Activated T-cell treated with anti-CD3 and anti-CD28 coated beads, Interleukin-2, amount 50 U/mL, for 72 hours (primary cell): ENCODE measurements at regions not wholly inside any gene's neighbourhood (a gene's known extent, or its start where the extent isn't known, plus 50 kb on each side); places are given as distances from the start of the nearest gene placed in this dataset.

ENCODE experiments used
- ATAC-seq, 2 donors: fragments of 150-1000 bp; cut with Tn5 transposase; replicated peaks in 1 of 2; 2 replicates each; pipeline ENCODE4 v1.10.0; 2021; ENCODE audit warnings: moderate library complexity in 2 of 2, mild to moderate bottlenecking in 1 of 2
- DNase-seq, 2 donors: peaks; one replicate each; pipeline ENCODE4 v3.0.0; 2021 to 2022; ENCODE audit warnings: mixed read lengths in 1 of 2
- H3K27ac Mint-ChIP-seq: one replicate; pipeline ENCODE4 v1.8.0; 2022; ENCODE audit warnings: mild to moderate bottlenecking, moderate library complexity, mixed read lengths
- H3K27me3 Mint-ChIP-seq: one replicate; pipeline ENCODE4 v1.8.0; 2022; ENCODE audit warnings: low read depth, mixed read lengths
- H3K36me3 Mint-ChIP-seq, 2 donors: one replicate each; pipeline ENCODE4 v1.8.0; 2022; ENCODE audit warnings: mixed read lengths in 2 of 2, mild to moderate bottlenecking in 1 of 2; ENCODE audit not compliant: insufficient read depth in 2 of 2
- H3K4me1 Mint-ChIP-seq: one replicate; pipeline ENCODE4 v1.8.0; 2022; ENCODE audit warnings: low read depth, mixed read lengths
- H3K4me3 Mint-ChIP-seq, 2 donors: one replicate each; pipeline ENCODE4 v1.8.0; 2022; ENCODE audit warnings: mild to moderate bottlenecking in 2 of 2, mixed read lengths in 2 of 2, moderate library complexity in 2 of 2
- H3K9me3 Mint-ChIP-seq, 2 donors: one replicate each; pipeline ENCODE4 v1.8.0; 2022; ENCODE audit warnings: mixed read lengths in 2 of 2

- Mint-ChIP-seq H3K36me3 (peaks cover 0 to 1% of the 10 kb centered on the region in 2 donors), H3K27me3 (peaks cover 83% of the 10 kb centered on the region), H3K27ac (no peak overlapping the region), H3K4me1 (no peaks in the 10 kb centered on the region), H3K4me3 (no peak overlapping the region), H3K9me3 (peaks cover 0 to 1% of the 10 kb centered on the region in 2 donors)
- ATAC-seq (no peak), DNase-seq (no peak)
These were observed 298.0 kb downstream of the TFAP2C start for GRCh38 chr20:56927127-56927526.

- Mint-ChIP-seq H3K27ac (no peak overlapping the region), H3K36me3 (no peaks in the 10 kb centered on the region), H3K4me3 (no peak overlapping the region), H3K4me1 (no peaks in the 10 kb centered on the region), H3K9me3 (peaks cover 0 to 1% of the 10 kb centered on the region in 2 donors), H3K27me3 (peaks cover 75% of the 10 kb centered on the region)
- DNase-seq: no peak
- ATAC-seq: no peak
These were observed 298.9 kb downstream of the TFAP2C start for GRCh38 chr20:56928007-56928406.

- ATAC-seq (no peak), DNase-seq (no peak)
- Mint-ChIP-seq H3K9me3 (peaks cover 0 to 1% of the 10 kb centered on the region in 2 donors), H3K4me1 (no peaks in the 10 kb centered on the region), H3K27ac (no peak overlapping the region), H3K4me3 (no peak overlapping the region), H3K27me3 (peaks cover 59% of the 10 kb centered on the region), H3K36me3 (no peaks in the 10 kb centered on the region)
These were observed 300.5 kb downstream of the TFAP2C start for GRCh38 chr20:56929606-56930005.

GRCh38 chr20:56930876-56931275 lies 301.8 kb downstream of the TFAP2C start:
- H3K4me3 Mint-ChIP-seq: no peak overlapping the region
- ATAC-seq: no peak
- DNase-seq: no peak
- peaks cover 46% of the 10 kb centered on the region for H3K27me3 Mint-ChIP-seq
- no peaks in the 10 kb centered on the region for H3K4me1 Mint-ChIP-seq
- H3K9me3 Mint-ChIP-seq: peaks cover 0 to 1% of the 10 kb centered on the region in 2 donors
- H3K36me3 Mint-ChIP-seq: no peaks in the 10 kb centered on the region
- H3K27ac Mint-ChIP-seq: no peak overlapping the region

- Mint-ChIP-seq H3K27me3 (peaks cover 27% of the 10 kb centered on the region), H3K4me3 (no peak overlapping the region), H3K4me1 (no peaks in the 10 kb centered on the region), H3K36me3 (no peaks in the 10 kb centered on the region), H3K9me3 (peaks cover 0 to 1% of the 10 kb centered on the region in 2 donors), H3K27ac (no peak overlapping the region)
- DNase-seq (no peak), ATAC-seq (no peak)
These were observed 303.6 kb downstream of the TFAP2C start for GRCh38 chr20:56932575-56933330.

GRCh38 chr20:56933331-56933698 lies 304.2 kb downstream of the TFAP2C start:
- Mint-ChIP-seq H3K36me3 (no peaks in the 10 kb centered on the region), H3K4me3 (no peak overlapping the region), H3K9me3 (peaks cover 0 to 1% of the 10 kb centered on the region in 2 donors), H3K4me1 (no peaks in the 10 kb centered on the region), H3K27ac (no peak overlapping the region), H3K27me3 (peaks cover 24% of the 10 kb centered on the region)
- DNase-seq: no peak
- no peak for ATAC-seq

- no peak overlapping the region for H3K4me3 Mint-ChIP-seq
- DNase-seq (no peak), ATAC-seq (no peak)
- peaks cover 0 to 1% of the 10 kb centered on the region in 2 donors for H3K36me3 Mint-ChIP-seq
- H3K27me3 Mint-ChIP-seq: peaks cover 17% of the 10 kb centered on the region
- H3K9me3 Mint-ChIP-seq: peaks cover 0 to 1% of the 10 kb centered on the region in 2 donors
- no peaks in the 10 kb centered on the region for H3K4me1 Mint-ChIP-seq
- H3K27ac Mint-ChIP-seq: no peak overlapping the region
These were observed 305.8 kb downstream of the TFAP2C start for GRCh38 chr20:56934888-56935287.

GRCh38 chr20:56940466-56940865 lies 311.4 kb downstream of the TFAP2C start:
- Mint-ChIP-seq H3K27me3 (peaks cover 8% of the 10 kb centered on the region), H3K9me3 (no peaks in the 10 kb centered on the region), H3K4me1 (no peaks in the 10 kb centered on the region), H3K36me3 (peaks cover 0 to 1% of the 10 kb centered on the region in 2 donors), H3K4me3 (no peak overlapping the region), H3K27ac (no peak overlapping the region)
- DNase-seq: no peak
- no peak for ATAC-seq

- Mint-ChIP-seq H3K4me3 (no peak overlapping the region), H3K27me3 (peaks cover 11% of the 10 kb centered on the region), H3K36me3 (peaks cover 0 to 1% of the 10 kb centered on the region in 2 donors), H3K4me1 (no peaks in the 10 kb centered on the region), H3K9me3 (no peaks in the 10 kb centered on the region), H3K27ac (no peak overlapping the region)
- DNase-seq: no peak
- no peak for ATAC-seq
These were observed 312.1 kb downstream of the TFAP2C start for GRCh38 chr20:56941101-56941686.

GRCh38 chr20:56943946-56944945 lies 315.1 kb downstream of the TFAP2C start:
- Mint-ChIP-seq H3K9me3 (no peaks in the 10 kb centered on the region), H3K27me3 (peaks cover 16% of the 10 kb centered on the region), H3K27ac (no peak overlapping the region), H3K4me3 (no peak overlapping the region), H3K4me1 (no peaks in the 10 kb centered on the region), H3K36me3 (no peaks in the 10 kb centered on the region)
- no peak for ATAC-seq
- DNase-seq: no peak

- Mint-ChIP-seq H3K27me3 (peaks cover 16% of the 10 kb centered on the region), H3K4me3 (no peak overlapping the region), H3K27ac (no peak overlapping the region), H3K9me3 (no peaks in the 10 kb centered on the region), H3K4me1 (no peaks in the 10 kb centered on the region), H3K36me3 (no peaks in the 10 kb centered on the region)
- no peak for ATAC-seq
- DNase-seq: no peak
These were observed 316.0 kb downstream of the TFAP2C start for GRCh38 chr20:56945057-56945456.

GRCh38 chr20:56945901-56946300 lies 316.8 kb downstream of the TFAP2C start:
- Mint-ChIP-seq H3K4me3 (no peak overlapping the region), H3K4me1 (no peaks in the 10 kb centered on the region), H3K27me3 (peaks cover 16% of the 10 kb centered on the region), H3K27ac (no peak overlapping the region), H3K36me3 (no peaks in the 10 kb centered on the region), H3K9me3 (no peaks in the 10 kb centered on the region)
- no peak for DNase-seq
- no peak for ATAC-seq

GRCh38 chr20:56949318-56949717 lies 317.1 kb downstream of the BMP7 start:
- H3K4me3 Mint-ChIP-seq: no peak overlapping the region
- no peaks in the 10 kb centered on the region for H3K36me3 Mint-ChIP-seq
- no peak overlapping the region for H3K27ac Mint-ChIP-seq
- DNase-seq (no peak), ATAC-seq (no peak)
- H3K9me3 Mint-ChIP-seq: no peaks in the 10 kb centered on the region
- H3K4me1 Mint-ChIP-seq: no peaks in the 10 kb centered on the region
- peaks cover 16% of the 10 kb centered on the region for H3K27me3 Mint-ChIP-seq
